HepG2 (cell line): ENCODE measurements at regions not wholly inside any gene's neighbourhood (a gene's known extent, or its start where the extent isn't known, plus 50 kb on each side); places are given as distances from the start of the nearest gene placed in this dataset.

Source experiments
- ATAC-seq: fragments of 200-7000 bp; cut with Tn5 transposase; 3 replicates; pipeline ENCODE4 v1.9.1; 2020; ENCODE audit warnings: mild to moderate bottlenecking, moderate library complexity
- BruUV-seq: library from RNA; stranded (reverse); fragments of 400-500 nt; replicated peaks from 2 replicates; lab custom pipeline; 2021; lab: Mats Ljungman, UMichigan
- CTCF ChIA-PET: fragments of 300-600 bp; formaldehyde crosslinking; extraction: SDS; loops from one replicate; lab custom pipeline; 2021; ENCODE audit warnings: low total read pairs, inconsistent platforms, low intra/inter-chr PET ratio; lab: Yijun Ruan, JAX
- POLR2A ChIA-PET: fragments of 350-600 bp; sonication (Branson Sonifier 250); formaldehyde crosslinking; loops from one replicate; lab custom pipeline; 2020; ENCODE audit warnings: antibody characterized with exemption, inconsistent platforms; lab: Yijun Ruan, JAX
- DNase-seq: peaks from one replicate; pipeline ENCODE4 v3.0.0-alpha.2; 2015; ENCODE audit warnings: low spot score
- FAIRE-seq: peaks from 3 replicates; lab custom pipeline; 2011; peaks lifted over from hg19 to GRCh38; lab: Jason Lieb, UNC
- H2AFZ ChIP-seq: one replicate; pipeline ENCODE4 v1.6.1; 2011; ENCODE audit warnings: low read length, inconsistent platforms
- H3K27ac ChIP-seq: fragments of 300-600 bp; 3 replicates; pipeline ENCODE4 v1.8.0; 2011; ENCODE audit warnings: mixed run types, mild to moderate bottlenecking, mixed read lengths, low read length, inconsistent platforms; ENCODE audit not compliant: insufficient read depth; ENCODE audit errors: extremely low read length
- H3K27me3 ChIP-seq, 2 experiments: fragments of 200-600 bp in 1 of 2; 2 replicates in 1 of 2; 3 replicates in 1 of 2; pipeline versions ENCODE4 v1.6.0 to v1.8.0; 2011; ENCODE audit warnings: low read length in 2 of 2, mild to moderate bottlenecking in 2 of 2, moderate library complexity in 2 of 2, inconsistent platforms in 1 of 2; ENCODE audit not compliant: insufficient read depth in 2 of 2, control insufficient read depth in 1 of 2
- H3K36me3 ChIP-seq, 2 experiments: fragments of 200-600 bp in 1 of 2; replicated peaks in 1 of 2; 2 replicates in 1 of 2; 3 replicates in 1 of 2; pipeline versions ENCODE4 v1.5.1 to v1.8.0; 2011; ENCODE audit warnings: low read length in 2 of 2, inconsistent platforms in 1 of 2; ENCODE audit not compliant: insufficient read depth in 2 of 2, control insufficient read depth in 1 of 2
- H3K4me1 ChIP-seq: 2 replicates; pipeline ENCODE4 v1.5.1; 2012; ENCODE audit warnings: low read length, inconsistent platforms; ENCODE audit not compliant: insufficient read depth
- H3K4me2 ChIP-seq: 2 replicates; pipeline ENCODE4 v1.6.0; 2011; ENCODE audit warnings: low read depth, low read length, inconsistent platforms
- H3K4me3 ChIP-seq, 3 experiments: fragments of 200-600 bp in 1 of 3; sonication (generic), shearing (Covaris generic) in 1 of 3; replicated peaks in 1 of 3; 2 replicates each; pipeline ENCODE4 v1.5.1; 2011 to 2016; ENCODE audit warnings: low read length in 3 of 3, inconsistent platforms in 2 of 3, low read depth in 2 of 3, mild to moderate bottlenecking in 2 of 3, control low read depth in 1 of 3, mixed read lengths in 1 of 3; ENCODE audit not compliant: insufficient read depth in 1 of 3
- H3K79me2 ChIP-seq: one replicate; pipeline ENCODE4 v1.6.1; 2011; ENCODE audit warnings: low read length, inconsistent platforms; ENCODE audit not compliant: insufficient read depth
- H3K9ac ChIP-seq: 2 replicates; pipeline ENCODE4 v1.6.0; 2011; ENCODE audit warnings: mild to moderate bottlenecking, low read depth, low read length, inconsistent platforms; ENCODE audit not compliant: insufficient read depth
- H3K9me3 ChIP-seq: 2 replicates; pipeline ENCODE4 v1.5.1; 2012; ENCODE audit warnings: mild to moderate bottlenecking, low read length
- H4K20me1 ChIP-seq: 2 replicates; pipeline ENCODE4 v1.6.0; 2011; ENCODE audit warnings: inconsistent platforms, mild to moderate bottlenecking, low read length, moderate library complexity; ENCODE audit not compliant: insufficient read depth
- ARID2 ChIP-seq: sonication (generic); formaldehyde crosslinking; IDR thresholded peaks from 2 replicates; pipeline ENCODE4 v1.8.1; 2022; ENCODE audit warnings: mild to moderate bottlenecking, missing genetic modification reagents, borderline replicate concordance
- ELF4 ChIP-seq: sonication (generic); formaldehyde crosslinking; IDR thresholded peaks from 2 replicates; pipeline ENCODE4 v1.5.0; 2020; ENCODE audit warnings: missing genetic modification reagents, mild to moderate bottlenecking, moderate library complexity, borderline replicate concordance
- HNRNPL ChIP-seq: fragments of 200-400 bp; formaldehyde crosslinking; IDR thresholded peaks from 2 replicates; pipeline ENCODE4 v1.6.1; 2017; ENCODE audit warnings: mild to moderate bottlenecking, low read depth, low read length
- KDM4B ChIP-seq: sonication (generic); formaldehyde crosslinking; IDR thresholded peaks from 2 replicates; pipeline ENCODE4 v1.4.0; 2020; ENCODE audit warnings: missing genetic modification reagents
- KLF11 ChIP-seq: IDR thresholded peaks from 2 replicates; pipeline ENCODE4 v1.6.1; 2016; ENCODE audit warnings: missing compliant biosample characterization
- KLF6 ChIP-seq: IDR thresholded peaks from 2 replicates; pipeline ENCODE4 v1.8.0; 2016; ENCODE audit warnings: missing biosample characterization, missing genetic modification reagents
- MBD4 ChIP-seq: IDR thresholded peaks from 2 replicates; pipeline ENCODE4 v1.6.1; 2012; ENCODE audit warnings: low read length, inconsistent platforms, borderline replicate concordance
- NBN ChIP-seq: fragments of 450-650 bp; conservative IDR thresholded peaks from 2 replicates; pipeline ENCODE4 v1.6.1; 2017
- NFKBIZ ChIP-seq: IDR thresholded peaks from 2 replicates; pipeline ENCODE4 v1.6.1; 2018; ENCODE audit warnings: missing genetic modification reagents, missing compliant biosample characterization
- SKI ChIP-seq: fragments of 450-650 bp; IDR thresholded peaks from one replicate; pipeline ENCODE4 v1.6.1; 2018; ENCODE audit warnings: mild to moderate bottlenecking; ENCODE audit not compliant: partially characterized antibody
- SOX5 ChIP-seq: IDR thresholded peaks from 2 replicates; pipeline ENCODE4 v1.6.1; 2016; ENCODE audit warnings: borderline replicate concordance
- STAG1 ChIP-seq: sonication (generic); formaldehyde crosslinking; IDR thresholded peaks from 2 replicates; pipeline ENCODE4 v1.4.0; 2020; ENCODE audit warnings: missing genetic modification reagents
- ZFP82 ChIP-seq: sonication (generic); formaldehyde crosslinking; IDR thresholded peaks from 2 replicates; pipeline ENCODE4 v1.5.1; 2020; ENCODE audit warnings: mild to moderate bottlenecking, missing genetic modification reagents, borderline replicate concordance
- ZNF12 ChIP-seq: sonication (generic); formaldehyde crosslinking; IDR thresholded peaks from 2 replicates; pipeline ENCODE4 v1.5.0; 2020; ENCODE audit warnings: missing genetic modification reagents
- ZNF441 ChIP-seq: sonication (generic); formaldehyde crosslinking; IDR thresholded peaks from 2 replicates; pipeline ENCODE4 v1.7.0; 2021; ENCODE audit warnings: missing genetic modification reagents, borderline replicate concordance
- WGBS: methylation state at CpG from one replicate; pipeline ENCODE4 v1.1.6; 2017; ENCODE audit warnings: low lambda C conversion rate; 5-methylcytosine and 5-hydroxymethylcytosine counted together
- in situ Hi-C: cut with HindIII; loops from 2 replicates; pipeline ENCODE4 v1.10.0; 2017; ENCODE audit warnings: low pct_unique_long_range_greater_than_20kb; ENCODE audit not compliant: extremely low pct_ligation_motif_present
- intact Hi-C: fragments of 100-400 bp; cut with micrococcal nuclease; formaldehyde crosslinking; loops from one replicate; pipeline ENCODE4 v1.10.0; 2022; ENCODE audit not compliant: unreplicated experiment
- TF ChIP-seq, protein P1 (sequence below): sonication (generic); formaldehyde crosslinking; IDR thresholded peaks from 2 replicates; pipeline ENCODE4 v1.8.1; 2023; ENCODE audit warnings: mild to moderate bottlenecking, missing genetic modification reagents, borderline replicate concordance
- TF ChIP-seq, protein P2 (sequence below): sonication (generic); formaldehyde crosslinking; IDR thresholded peaks from 2 replicates; pipeline ENCODE4 v1.5.1; 2020; ENCODE audit warnings: mild to moderate bottlenecking, missing genetic modification reagents

DNA sequence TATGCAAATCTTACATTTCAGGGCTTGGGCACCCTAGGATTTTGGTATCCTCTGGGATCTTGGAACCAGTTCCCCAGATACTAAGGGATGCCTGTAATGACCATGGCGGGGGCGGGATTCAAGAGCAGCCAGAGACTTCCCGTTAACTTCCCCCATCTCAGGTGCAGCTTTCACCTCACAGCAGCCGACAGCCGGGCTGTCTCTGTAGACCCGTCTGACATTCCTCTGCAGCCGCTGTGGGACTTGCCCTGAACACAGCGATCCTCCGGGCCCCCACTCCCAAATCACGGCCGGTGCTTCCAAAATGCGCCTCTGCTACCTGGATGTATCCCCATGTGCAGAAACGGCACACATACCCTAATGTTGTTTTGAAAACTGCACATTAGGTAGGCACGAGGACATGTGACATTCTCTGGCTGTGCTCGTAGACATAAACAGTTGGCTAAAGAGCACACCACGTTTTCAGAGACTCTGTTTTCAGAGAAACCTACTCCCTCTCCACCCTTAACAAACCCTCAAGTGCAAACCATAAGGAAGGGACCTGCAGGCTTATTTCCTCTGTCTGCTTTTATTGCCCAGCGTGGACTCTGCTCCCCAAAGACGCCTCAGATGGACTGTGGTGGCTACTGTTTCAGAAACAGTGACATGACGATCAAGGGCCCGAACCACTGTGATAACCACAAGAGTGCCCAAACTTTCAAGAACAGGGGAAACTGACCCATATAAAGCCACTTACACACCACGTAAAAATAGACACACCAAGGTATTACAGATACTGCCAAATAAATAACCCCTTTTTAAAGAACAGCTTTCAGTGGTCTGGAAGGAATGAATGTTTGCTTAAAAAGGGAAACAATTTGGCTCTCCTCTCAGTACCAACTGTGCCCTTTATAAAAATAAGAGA lies 72.9 kb upstream of the FOXC1 start:
- ATAC-seq, result no peak
- ChIA-PET CTCF (no interaction called here), POLR2A (no interaction called here)
- H3K4me3 ChIP-seq, result no peak overlapping the region
- intact Hi-C loops (no loop called here), in situ Hi-C loops (no loop called here)
- H3K4me1 ChIP-seq, result peaks cover 13% of the 10 kb centered on the region
- WGBS, result 32% methylated on average over 20 of the region's 21 CpGs
- peaks cover 0 to 11% of the 10 kb centered on the region in 2 experiments; a peak in 3 of 5 replicates for H3K27me3 ChIP-seq
- H3K9me3 ChIP-seq, result no peaks in the 10 kb centered on the region
- no peaks in the 10 kb centered on the region for H3K79me2 ChIP-seq
- no peaks in the 10 kb centered on the region for H4K20me1 ChIP-seq
- no peak overlapping the region for H3K27ac ChIP-seq
- FAIRE-seq, result no peak
- DNase-seq, result no peak
- no peak overlapping the region for H3K9ac ChIP-seq
- no peak overlapping the region for H2AFZ ChIP-seq
- BruUV-seq, result no TSS peak
- TF ChIP-seq KDM4B (CRISPR knock-in tag) (no peak), HNRNPL (no peak), ZFP82 (no peak), ZNF12 (CRISPR knock-in tag) (no peak), SOX5 (no peak), ELF4 (no peak), NFKBIZ (no peak), ZNF441 (no peak), KLF6 (no peak), NBN (no peak), STAG1 (no peak), SKI (no peak), ARID2 (CRISPR knock-in tag) (no peak), MBD4 (no peak), KLF11 (CRISPR knock-in tag) (no peak)
- TF ChIP-seq, protein P1, sequence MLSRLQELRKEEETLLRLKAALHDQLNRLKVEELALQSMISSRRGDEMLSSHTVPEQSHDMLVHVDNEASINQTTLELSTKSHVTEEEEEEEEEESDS (CRISPR knock-in tag), result no peak
- TF ChIP-seq, protein P2, sequence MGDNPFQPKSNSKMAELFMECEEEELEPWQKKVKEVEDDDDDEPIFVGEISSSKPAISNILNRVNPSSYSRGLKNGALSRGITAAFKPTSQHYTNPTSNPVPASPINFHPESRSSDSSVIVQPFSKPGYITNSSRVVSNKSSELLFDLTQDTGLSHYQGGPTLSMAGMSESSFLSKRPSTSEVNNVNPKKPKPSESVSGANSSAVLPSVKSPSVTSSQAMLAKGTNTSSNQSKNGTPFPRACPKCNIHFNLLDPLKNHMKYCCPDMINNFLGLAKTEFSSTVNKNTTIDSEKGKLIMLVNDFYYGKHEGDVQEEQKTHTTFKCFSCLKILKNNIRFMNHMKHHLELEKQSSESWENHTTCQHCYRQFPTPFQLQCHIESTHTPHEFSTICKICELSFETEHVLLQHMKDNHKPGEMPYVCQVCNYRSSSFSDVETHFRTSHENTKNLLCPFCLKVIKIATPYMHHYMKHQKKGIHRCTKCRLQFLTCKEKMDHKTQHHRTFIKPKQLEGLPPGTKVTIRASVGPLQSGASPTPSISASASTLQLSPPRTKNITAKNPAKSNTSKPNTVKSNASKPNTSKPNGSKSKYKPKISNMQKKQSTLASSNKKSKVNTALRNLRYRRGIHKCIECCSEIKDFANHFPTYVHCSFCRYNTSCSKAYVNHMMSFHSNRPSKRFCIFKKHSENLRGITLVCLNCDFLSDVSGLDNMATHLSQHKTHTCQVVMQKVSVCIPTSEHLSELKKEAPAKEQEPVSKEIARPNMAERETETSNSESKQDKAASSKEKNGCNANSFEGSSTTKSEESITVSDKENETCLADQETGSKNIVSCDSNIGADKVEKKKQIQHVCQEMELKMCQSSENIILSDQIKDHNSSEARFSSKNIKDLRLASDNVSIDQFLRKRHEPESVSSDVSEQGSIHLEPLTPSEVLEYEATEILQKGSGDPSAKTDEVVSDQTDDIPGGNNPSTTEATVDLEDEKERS (CRISPR knock-in tag), result no peak
- H3K36me3 ChIP-seq, result no peaks in the 10 kb centered on the region
- no peak overlapping the region for H3K4me2 ChIP-seq
